Sigmoid colon (tissue), 4 donors: ENCODE measurements at regions not wholly inside any gene's neighbourhood (a gene's known extent, or its start where the extent isn't known, plus 50 kb on each side); places are given as distances from the start of the nearest gene placed in this dataset.

Source experiments
- CTCF ChIP-seq, 4 experiments: fragments of 450-650 bp in 3 of 4; fragments of 200-600 bp in 1 of 4; IDR thresholded peaks; one replicate each; pipeline ENCODE4 v1.5.1; 2016 to 2019; ENCODE audit warnings: antibody characterized with exemption in 4 of 4, mild to moderate bottlenecking in 3 of 4, moderate library complexity in 2 of 4
- POLR2A ChIP-seq, 2 donors: fragments of 450-650 bp; IDR thresholded peaks; one replicate each; pipeline ENCODE4 v1.6.1; 2016; ENCODE audit warnings: antibody characterized with exemption in 2 of 2, mild to moderate bottlenecking in 2 of 2, moderate library complexity in 2 of 2
- POLR2AphosphoS5 ChIP-seq, 4 donors: sonication (generic); formaldehyde crosslinking; IDR thresholded peaks; one replicate each; pipeline ENCODE4 v1.6.1; 2017; ENCODE audit warnings: antibody characterized with exemption in 4 of 4

- TF ChIP-seq POLR2A (IDR thresholded peaks at IDR 0.05) (no peak), CTCF (IDR thresholded peaks at IDR 0.05) (no peak), POLR2AphosphoS5 (IDR thresholded peaks at IDR 0.05) (no peak)
Observed at GRCh38 chr2:60051991-60052390, 501.5 kb downstream of the BCL11A start.
